ENCODE measurements at regions not wholly inside any gene's neighbourhood (a gene's known extent, or its start where the extent isn't known, plus 50 kb on each side); places are given as distances from the start of the nearest gene placed in this dataset.

- no peaks in the 10 kb centered on the region for H4K20me1 ChIP-seq (ENCODE audit: insufficient read depth, low read length)
- no peak overlapping the region for H3K4me2 ChIP-seq (ENCODE audit: low read depth, low read length)
- ChIA-PET POLR2A (no interaction called here), CTCF (ENCODE audit: low intra/inter-chr PET ratio, low total read pairs) (no interaction called here)
- H3K9me3 ChIP-seq (ENCODE audit: low read length): no peaks in the 10 kb centered on the region
- no TSS peak for BruUV-seq (replicated peaks)
- no peaks in the 10 kb centered on the region for H3K79me2 ChIP-seq (ENCODE audit: insufficient read depth, low read length)
- H3K9ac ChIP-seq (ENCODE audit: insufficient read depth, low read depth, low read length): no peak overlapping the region
- ATAC-seq: no peak
- no peak for DNase-seq (ENCODE audit: low spot score)
- H3K27ac ChIP-seq (ENCODE audit: extremely low read length, insufficient read depth, low read length): no peak overlapping the region
- in situ Hi-C loops (cut with HindIII; ENCODE audit: extremely low pct_ligation_motif_present, low pct_unique_long_range_greater_than_20kb): no loop called here
- no peaks in the 10 kb centered on the region for H3K4me1 ChIP-seq (ENCODE audit: insufficient read depth, low read length)
- H3K27me3 ChIP-seq (ENCODE audit: control insufficient read depth in 1 of 2, insufficient read depth in 2 of 2, low read length in 2 of 2): no peaks in the 10 kb centered on the region
- no peak overlapping the region for H3K4me3 ChIP-seq (replicated peaks in 1 of 3; ENCODE audit: insufficient read depth in 1 of 3, low read depth in 2 of 3, low read length in 3 of 3)
- intact Hi-C loops (cut with micrococcal nuclease; ENCODE audit: unreplicated experiment): no loop called here
- H3K36me3 ChIP-seq (replicated peaks in 1 of 2; ENCODE audit: control insufficient read depth in 1 of 2, insufficient read depth in 2 of 2, low read length in 2 of 2): no peaks in the 10 kb centered on the region
- H2AFZ ChIP-seq (ENCODE audit: low read length): no peak overlapping the region
- FAIRE-seq: no peak
- TF ChIP-seq PHF20 (CRISPR knock-in tag; IDR thresholded peaks at IDR 0.05) (no peak), TAF1 (CRISPR knock-in tag; IDR thresholded peaks at IDR 0.05) (no peak), ZBTB40 (IDR thresholded peaks at IDR 0.05) (no peak), ZBTB40 (CRISPR knock-in tag; IDR thresholded peaks at IDR 0.05) (no peak), ZNF225 (CRISPR knock-in tag; IDR thresholded peaks at IDR 0.05) (no peak), ZNF747 (CRISPR knock-in tag; IDR thresholded peaks at IDR 0.05; ENCODE audit: borderline replicate concordance) (no peak), CSRNP2 (CRISPR knock-in tag; conservative IDR thresholded peaks at IDR 0.05; ENCODE audit: low read depth) (no peak), NBN (conservative IDR thresholded peaks at IDR 0.05) (no peak), RORA (CRISPR knock-in tag; IDR thresholded peaks at IDR 0.05) (no peak), TFE3 (CRISPR knock-in tag; IDR thresholded peaks at IDR 0.05) (no peak), ZNF841 (CRISPR knock-in tag; IDR thresholded peaks at IDR 0.05; ENCODE audit: borderline replicate concordance) (no peak), E2F2 (CRISPR knock-in tag; IDR thresholded peaks at IDR 0.05; ENCODE audit: borderline replicate concordance) (no peak), SPEN (CRISPR knock-in tag; IDR thresholded peaks at IDR 0.05; ENCODE audit: low read depth) (no peak)
Observed at GRCh38 chr5:167489202-167489601, 802.2 kb upstream of the WWC1 start.
